Naive thymus-derived CD8-positive, alpha-beta T cell (primary cell): ENCODE measurements at regions not wholly inside any gene's neighbourhood (a gene's known extent, or its start where the extent isn't known, plus 50 kb on each side); places are given as distances from the start of the nearest gene placed in this dataset.

Experiments used
- ATAC-seq, 2 donors: fragments of 150-1000 bp; cut with Tn5 transposase in 1 of 2; sonication (Bioruptor Pico), chemical (Tn5 transposase) in 1 of 2; 1 replicate in 1 of 2; 2 replicates in 1 of 2; pipeline ENCODE4 v1.10.0; 2021; ENCODE audit warnings: mild to moderate bottlenecking in 2 of 2, moderate library complexity in 2 of 2
- POLR2A ChIA-PET: fragments of 350-600 bp; sonication (Branson Sonifier 250); formaldehyde crosslinking; loops from one replicate; lab custom pipeline; 2021; ENCODE audit warnings: antibody characterized with exemption; lab: Charles Lee
- DNase-seq, 10 donors: peaks; one replicate each; pipeline versions ENCODE4 v3.0.0 to v3.0.0-alpha.2; 2020 to 2022
- H3K27ac Mint-ChIP-seq, 10 donors: one replicate each; pipeline ENCODE4 v1.8.0; 2020 to 2022; ENCODE audit warnings: mild to moderate bottlenecking in 10 of 10, mixed read lengths in 10 of 10, moderate library complexity in 4 of 10, inconsistent platforms in 1 of 10
- H3K27me3 Mint-ChIP-seq, 5 donors: one replicate each; pipeline ENCODE4 v1.8.0; 2021 to 2022; ENCODE audit warnings: mixed read lengths in 5 of 5
- H3K36me3 Mint-ChIP-seq, 3 donors: one replicate each; pipeline ENCODE4 v1.8.0; 2020 to 2022; ENCODE audit warnings: mixed read lengths in 3 of 3, mild to moderate bottlenecking in 2 of 3, inconsistent platforms in 1 of 3
- H3K4me1 Mint-ChIP-seq, 4 donors: one replicate each; pipeline ENCODE4 v1.8.0; 2021 to 2022; ENCODE audit warnings: mixed read lengths in 4 of 4
- H3K4me3 Mint-ChIP-seq, 10 donors: one replicate each; pipeline ENCODE4 v1.8.0; 2020 to 2022; ENCODE audit warnings: mild to moderate bottlenecking in 10 of 10, mixed read lengths in 10 of 10, moderate library complexity in 6 of 10, inconsistent platforms in 1 of 10
- H3K9me3 Mint-ChIP-seq, 9 donors: one replicate each; pipeline ENCODE4 v1.8.0; 2020 to 2022; ENCODE audit warnings: mixed read lengths in 9 of 9, mild to moderate bottlenecking in 3 of 9, inconsistent platforms in 1 of 9, moderate library complexity in 1 of 9

GRCh38 chr5:136528481-136529030 lies 163.2 kb upstream of the TRPC7 start:
- H3K36me3 Mint-ChIP-seq, result no peaks in the 10 kb centered on the region
- peaks cover 0 to 2% (median 0%) of the 10 kb centered on the region in 5 donors for H3K27me3 Mint-ChIP-seq
- no peak overlapping the region for H3K27ac Mint-ChIP-seq
- POLR2A ChIA-PET, result no interaction called here
- H3K4me3 Mint-ChIP-seq, result no peak overlapping the region
- no peaks in the 10 kb centered on the region for H3K4me1 Mint-ChIP-seq
- peaks cover 0 to 6% (median 0%) of the 10 kb centered on the region in 9 donors for H3K9me3 Mint-ChIP-seq
- ATAC-seq (no peak), DNase-seq (no peak)

GRCh38 chr5:136527311-136527710 lies 162.0 kb upstream of the TRPC7 start:
- no peak overlapping the region for H3K4me3 Mint-ChIP-seq

GRCh38 chr5:136526791-136527190 lies 161.4 kb upstream of the TRPC7 start:
- Mint-ChIP-seq H3K9me3 (peaks cover 0 to 6% (median 0%) of the 10 kb centered on the region in 9 donors), H3K36me3 (no peaks in the 10 kb centered on the region), H3K27ac (no peak overlapping the region), H3K4me3 (no peak overlapping the region), H3K27me3 (peaks cover 0 to 3% (median 0%) of the 10 kb centered on the region in 5 donors), H3K4me1 (no peaks in the 10 kb centered on the region)
- DNase-seq (no peak), ATAC-seq (no peak)
- POLR2A ChIA-PET, result no interaction called here

More at GRCh38 chr5:136527311-136527710, 162.0 kb upstream of the TRPC7 start:
- Mint-ChIP-seq H3K27ac (no peak overlapping the region), H3K9me3 (peaks cover 0 to 6% (median 0%) of the 10 kb centered on the region in 9 donors), H3K4me1 (no peaks in the 10 kb centered on the region), H3K36me3 (no peaks in the 10 kb centered on the region), H3K27me3 (peaks cover 0 to 3% (median 0%) of the 10 kb centered on the region in 5 donors)
- ATAC-seq, result no peak
- POLR2A ChIA-PET, result no interaction called here
- no peak for DNase-seq

GRCh38 chr5:136526021-136526420 lies 160.7 kb upstream of the TRPC7 start:
- ATAC-seq (no peak), DNase-seq (no peak)
- H3K27ac Mint-ChIP-seq, result no peak overlapping the region
- H3K4me1 Mint-ChIP-seq, result no peaks in the 10 kb centered on the region
- peaks cover 0 to 6% (median 0%) of the 10 kb centered on the region in 9 donors for H3K9me3 Mint-ChIP-seq
- no peaks in the 10 kb centered on the region for H3K36me3 Mint-ChIP-seq
- H3K27me3 Mint-ChIP-seq, result peaks cover 0 to 3% (median 0%) of the 10 kb centered on the region in 5 donors
- H3K4me3 Mint-ChIP-seq, result no peak overlapping the region
- POLR2A ChIA-PET, result no interaction called here

GRCh38 chr5:136525597-136525996 lies 160.3 kb upstream of the TRPC7 start:
- no peak for DNase-seq
- H3K27ac Mint-ChIP-seq, result no peak overlapping the region
- peaks cover 0 to 3% (median 0%) of the 10 kb centered on the region in 5 donors for H3K27me3 Mint-ChIP-seq
- H3K9me3 Mint-ChIP-seq, result peaks cover 0 to 4% (median 0%) of the 10 kb centered on the region in 9 donors
- POLR2A ChIA-PET, result no interaction called here
- ATAC-seq, result no peak
- no peaks in the 10 kb centered on the region for H3K36me3 Mint-ChIP-seq
- H3K4me1 Mint-ChIP-seq, result no peaks in the 10 kb centered on the region
- no peak overlapping the region for H3K4me3 Mint-ChIP-seq

DNA sequence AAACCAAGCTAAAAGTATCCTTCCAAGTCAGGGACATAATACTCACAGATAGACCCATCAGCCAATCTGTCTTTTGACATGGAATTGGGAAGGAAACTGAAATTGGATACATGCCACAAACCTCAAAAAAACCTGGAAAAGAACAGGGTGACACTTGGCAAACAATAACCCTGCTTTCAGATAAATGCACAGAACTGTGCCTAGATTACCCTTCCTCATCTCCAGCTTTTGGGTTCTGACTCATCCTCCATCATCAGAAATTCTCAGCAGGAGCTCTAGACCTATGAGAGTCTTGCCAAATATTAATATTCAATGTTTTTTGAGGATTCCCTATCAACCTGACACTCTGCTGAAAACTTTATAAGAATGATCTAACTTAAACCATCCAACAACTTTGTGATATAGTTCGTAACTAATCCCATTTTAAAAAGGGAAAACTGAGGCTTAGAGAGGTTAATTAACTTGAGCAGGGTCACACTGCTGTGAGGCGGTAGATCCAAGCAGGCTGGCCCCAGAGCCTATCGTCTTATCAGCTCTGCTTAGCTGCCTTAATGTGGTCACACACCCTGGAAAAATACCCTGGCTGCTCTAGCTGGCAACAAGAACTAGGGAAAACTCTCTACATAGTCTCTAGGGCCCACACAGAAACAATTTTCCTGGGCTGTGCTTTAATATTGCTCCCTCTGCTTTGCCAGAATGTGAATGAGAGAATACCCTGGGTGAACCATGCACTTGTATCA lies 157.0 kb upstream of the TRPC7 start:
- Mint-ChIP-seq H3K4me3 (no peak overlapping the region), H3K27me3 (peaks cover 0 to 3% (median 0%) of the 10 kb centered on the region in 5 donors)
- ATAC-seq, result no peak

DNA sequence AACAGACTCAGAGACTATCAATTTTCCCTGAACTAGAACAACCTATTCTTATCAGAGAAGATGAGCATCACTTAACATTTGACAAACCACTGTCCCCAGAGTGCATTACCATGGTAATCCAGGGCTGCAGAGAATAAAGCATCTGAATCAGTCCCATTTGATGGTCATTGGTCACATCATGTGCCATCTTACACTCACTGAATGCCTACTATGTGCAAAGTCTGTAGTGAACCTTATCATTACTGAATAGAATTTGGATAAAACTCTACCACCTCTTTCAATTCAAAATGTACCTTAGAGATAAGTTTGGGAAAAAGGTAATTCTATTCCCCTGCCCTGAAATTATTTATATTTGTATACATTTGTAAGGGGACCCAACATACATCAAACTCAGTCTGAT lies 156.4 kb upstream of the TRPC7 start:
- Mint-ChIP-seq H3K36me3 (no peaks in the 10 kb centered on the region), H3K27me3 (peaks cover 0 to 5% (median 0%) of the 10 kb centered on the region in 5 donors), H3K27ac (no peak overlapping the region), H3K4me3 (no peak overlapping the region), H3K9me3 (peaks cover 0 to 5% (median 0%) of the 10 kb centered on the region in 9 donors), H3K4me1 (no peaks in the 10 kb centered on the region)
- ATAC-seq (no peak), DNase-seq (no peak)
- POLR2A ChIA-PET, result no interaction called here

More for the DNA sequence above, 157.0 kb upstream of the TRPC7 start:
- Mint-ChIP-seq H3K27ac (no peak overlapping the region), H3K9me3 (peaks cover 0 to 6% (median 0%) of the 10 kb centered on the region in 9 donors), H3K4me1 (no peaks in the 10 kb centered on the region), H3K36me3 (no peaks in the 10 kb centered on the region)
- POLR2A ChIA-PET, result no interaction called here
- no peak for DNase-seq

- ATAC-seq, result no peak
- POLR2A ChIA-PET, result no interaction called here
- Mint-ChIP-seq H3K36me3 (no peaks in the 10 kb centered on the region), H3K9me3 (peaks cover 0 to 9% (median 2%) of the 10 kb centered on the region in 9 donors), H3K4me1 (no peaks in the 10 kb centered on the region), H3K27ac (peak overlapping the region in 1 of 10 donors; percentile 66), H3K4me3 (no peak overlapping the region), H3K27me3 (peaks cover 0 to 9% (median 0%) of the 10 kb centered on the region in 5 donors)
- DNase-seq, result no peak
Measured at GRCh38 chr5:136518814-136519213, 153.5 kb upstream of the TRPC7 start.

GRCh38 chr5:136518174-136518573 lies 152.8 kb upstream of the TRPC7 start:
- POLR2A ChIA-PET, result no interaction called here
- no peak for DNase-seq
- no peaks in the 10 kb centered on the region for H3K36me3 Mint-ChIP-seq
- H3K27me3 Mint-ChIP-seq, result peaks cover 0 to 6% (median 0%) of the 10 kb centered on the region in 5 donors
- H3K9me3 Mint-ChIP-seq, result peaks cover 0 to 9% (median 2%) of the 10 kb centered on the region in 9 donors
- no peak for ATAC-seq
- no peak overlapping the region for H3K4me3 Mint-ChIP-seq
- no peak overlapping the region for H3K27ac Mint-ChIP-seq
- H3K4me1 Mint-ChIP-seq, result no peaks in the 10 kb centered on the region

GRCh38 chr5:136517755-136518154 lies 152.4 kb upstream of the TRPC7 start:
- ATAC-seq (no peak), DNase-seq (no peak)
- POLR2A ChIA-PET, result no interaction called here
- Mint-ChIP-seq H3K4me1 (no peaks in the 10 kb centered on the region), H3K27me3 (peaks cover 0 to 6% (median 0%) of the 10 kb centered on the region in 5 donors), H3K27ac (no peak overlapping the region), H3K36me3 (no peaks in the 10 kb centered on the region), H3K4me3 (no peak overlapping the region), H3K9me3 (peaks cover 0 to 9% (median 2%) of the 10 kb centered on the region in 9 donors)

DNA sequence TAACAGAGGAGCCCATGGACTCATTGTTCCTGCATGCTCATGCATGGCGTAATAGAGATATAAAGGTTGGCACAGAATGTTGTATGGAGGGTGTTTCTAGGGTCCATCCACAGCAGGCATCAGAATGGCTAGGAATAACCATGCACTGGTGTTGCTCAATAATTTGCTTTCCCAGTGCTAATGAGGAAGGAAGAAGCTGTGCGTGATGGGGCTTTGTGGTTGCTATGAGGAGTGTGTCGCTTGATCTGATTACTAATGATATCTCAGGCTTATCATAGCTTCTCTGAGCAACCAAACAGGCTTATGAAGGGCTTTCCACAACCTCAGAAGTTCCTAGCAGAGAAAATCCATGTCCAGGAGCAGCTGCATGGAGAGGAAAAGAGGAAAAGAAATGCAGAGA lies 151.3 kb upstream of the TRPC7 start:
- Mint-ChIP-seq H3K4me3 (no peak overlapping the region), H3K36me3 (no peaks in the 10 kb centered on the region), H3K27ac (peak overlapping the region in 1 of 10 donors; percentile 1), H3K4me1 (no peaks in the 10 kb centered on the region), H3K27me3 (peaks cover 0 to 6% (median 0%) of the 10 kb centered on the region in 5 donors), H3K9me3 (peaks cover 0 to 9% (median 2%) of the 10 kb centered on the region in 9 donors)
- DNase-seq (no peak), ATAC-seq (no peak)
- POLR2A ChIA-PET, result no interaction called here

GRCh38 chr5:136513430-136513829 lies 148.1 kb upstream of the TRPC7 start:
- DNase-seq, result no peak
- Mint-ChIP-seq H3K27ac (no peak overlapping the region), H3K36me3 (no peaks in the 10 kb centered on the region), H3K4me1 (no peaks in the 10 kb centered on the region), H3K9me3 (peaks cover 0 to 9% (median 0%) of the 10 kb centered on the region in 9 donors), H3K4me3 (no peak overlapping the region), H3K27me3 (peaks cover 0 to 10% (median 0%) of the 10 kb centered on the region in 5 donors)
- ATAC-seq, result no peak
- POLR2A ChIA-PET, result no interaction called here

GRCh38 chr5:136511046-136511445 lies 145.7 kb upstream of the TRPC7 start:
- Mint-ChIP-seq H3K4me1 (no peaks in the 10 kb centered on the region), H3K27me3 (peaks cover 0 to 4% (median 0%) of the 10 kb centered on the region in 5 donors), H3K9me3 (peaks cover 0 to 9% (median 2%) of the 10 kb centered on the region in 9 donors), H3K36me3 (no peaks in the 10 kb centered on the region), H3K27ac (no peak overlapping the region), H3K4me3 (no peak overlapping the region)
- DNase-seq (no peak), ATAC-seq (no peak)
- POLR2A ChIA-PET, result no interaction called here
